Neural progenitor cell (in vitro differentiated cells): ENCODE measurements at regions not wholly inside any gene's neighbourhood (a gene's known extent, or its start where the extent isn't known, plus 50 kb on each side); places are given as distances from the start of the nearest gene placed in this dataset.

ENCODE experiments used
- DNase-seq: peaks from one replicate; pipeline ENCODE4 v3.0.0-alpha.2; 2016; ENCODE audit warnings: low spot score
- H2AFZ ChIP-seq: fragments of 200-600 bp; sonication (generic); replicated peaks from 2 replicates; pipeline ENCODE4 v1.6.1; 2016; ENCODE audit warnings: antibody characterized with exemption
- H3F3A ChIP-seq: fragments of 200-600 bp; sonication (generic); 2 replicates; pipeline ENCODE4 v1.6.1; 2016; ENCODE audit warnings: antibody characterized with exemption, low read depth
- H3K27ac ChIP-seq: fragments of 200-600 bp; sonication (generic); 2 replicates; pipeline ENCODE4 v1.5.1; 2016; ENCODE audit warnings: mild to moderate bottlenecking
- H3K27me3 ChIP-seq: fragments of 200-600 bp; sonication (generic); 2 replicates; pipeline ENCODE4 v1.6.1; 2016; ENCODE audit warnings: mild to moderate bottlenecking, moderate library complexity
- H3K36me3 ChIP-seq: fragments of 200-600 bp; sonication (generic); 2 replicates; pipeline ENCODE4 v1.5.1; 2016
- H3K4me1 ChIP-seq: fragments of 200-600 bp; sonication (generic); 2 replicates; pipeline ENCODE4 v1.6.1; 2016; ENCODE audit warnings: mixed run types
- H3K4me2 ChIP-seq: fragments of 200-600 bp; sonication (generic); 2 replicates; pipeline ENCODE4 v1.6.1; 2016
- H3K4me3 ChIP-seq: fragments of 200-600 bp; sonication (generic); 2 replicates; pipeline ENCODE4 v1.5.1; 2016
- H3K79me2 ChIP-seq: fragments of 200-600 bp; sonication (generic); 2 replicates; pipeline ENCODE4 v1.6.1; 2016; ENCODE audit warnings: low read depth
- H3K9ac ChIP-seq: fragments of 200-600 bp; sonication (generic); 2 replicates; pipeline ENCODE4 v1.6.1; 2016
- H3K9me3 ChIP-seq: fragments of 200-600 bp; sonication (generic); 2 replicates; pipeline ENCODE4 v1.5.1; 2016; ENCODE audit warnings: low read depth
- H4K20me1 ChIP-seq: fragments of 200-600 bp; sonication (generic); 2 replicates; pipeline ENCODE4 v1.6.1; 2016; ENCODE audit warnings: low read depth
- H3K27ac Mint-ChIP-seq: 3 replicates; pipeline ENCODE4 v1.8.0; 2021; ENCODE audit warnings: mixed read lengths
- H3K27me3 Mint-ChIP-seq: 2 replicates; pipeline ENCODE4 v1.8.0; 2022; ENCODE audit warnings: low read depth, mild to moderate bottlenecking, inconsistent platforms, moderate library complexity, mixed read lengths; ENCODE audit not compliant: insufficient read depth
- H3K36me3 Mint-ChIP-seq: 3 replicates; pipeline ENCODE4 v1.8.0; 2021; ENCODE audit warnings: mixed read lengths
- H3K4me1 Mint-ChIP-seq: 3 replicates; pipeline ENCODE4 v1.8.0; 2021; ENCODE audit warnings: mixed read lengths
- H3K4me3 Mint-ChIP-seq: 3 replicates; pipeline ENCODE4 v1.8.0; 2021; ENCODE audit warnings: mild to moderate bottlenecking, moderate library complexity, mixed read lengths
- H3K9me3 Mint-ChIP-seq: 3 replicates; pipeline ENCODE4 v1.8.0; 2020; ENCODE audit warnings: mixed read lengths
- EZH2 ChIP-seq: fragments of 200-600 bp; sonication (generic); IDR thresholded peaks from 2 replicates; pipeline ENCODE4 v1.6.1; 2017; ENCODE audit warnings: antibody characterized with exemption, mild to moderate bottlenecking, moderate library complexity
- EZH2phosphoT487 ChIP-seq: fragments of 200-600 bp; sonication (generic); IDR thresholded peaks from 2 replicates; pipeline ENCODE4 v1.6.1; 2017; ENCODE audit warnings: antibody characterized with exemption
- TF ChIP-seq, protein P1 (sequence below): fragments of 200-600 bp; sonication (generic); IDR thresholded peaks from 2 replicates; pipeline ENCODE4 v1.5.1; 2017; ENCODE audit warnings: antibody characterized with exemption, mild to moderate bottlenecking

DNA sequence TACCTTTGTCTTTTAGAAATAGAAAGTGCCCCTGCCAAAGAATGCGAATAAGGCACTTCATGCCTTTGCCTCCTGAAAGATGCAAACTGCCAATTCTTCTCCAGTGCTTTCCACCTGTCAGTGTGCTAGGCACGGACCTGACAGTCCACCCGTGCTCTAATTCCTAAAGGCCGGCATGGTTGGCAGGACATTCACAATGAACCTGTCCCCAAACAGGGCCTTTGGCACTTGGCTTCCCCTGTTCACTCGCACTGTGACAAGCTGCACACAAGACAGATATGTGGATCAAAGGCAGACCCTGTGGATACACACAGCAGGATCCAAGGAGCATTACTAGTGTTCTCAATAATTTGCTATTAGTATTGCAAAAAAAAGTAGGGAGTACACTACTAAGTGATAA, 505.7 kb upstream of the AGTR1 start:
- no peak for TF ChIP-seq EZH2phosphoT487
- TF ChIP-seq, protein P1, sequence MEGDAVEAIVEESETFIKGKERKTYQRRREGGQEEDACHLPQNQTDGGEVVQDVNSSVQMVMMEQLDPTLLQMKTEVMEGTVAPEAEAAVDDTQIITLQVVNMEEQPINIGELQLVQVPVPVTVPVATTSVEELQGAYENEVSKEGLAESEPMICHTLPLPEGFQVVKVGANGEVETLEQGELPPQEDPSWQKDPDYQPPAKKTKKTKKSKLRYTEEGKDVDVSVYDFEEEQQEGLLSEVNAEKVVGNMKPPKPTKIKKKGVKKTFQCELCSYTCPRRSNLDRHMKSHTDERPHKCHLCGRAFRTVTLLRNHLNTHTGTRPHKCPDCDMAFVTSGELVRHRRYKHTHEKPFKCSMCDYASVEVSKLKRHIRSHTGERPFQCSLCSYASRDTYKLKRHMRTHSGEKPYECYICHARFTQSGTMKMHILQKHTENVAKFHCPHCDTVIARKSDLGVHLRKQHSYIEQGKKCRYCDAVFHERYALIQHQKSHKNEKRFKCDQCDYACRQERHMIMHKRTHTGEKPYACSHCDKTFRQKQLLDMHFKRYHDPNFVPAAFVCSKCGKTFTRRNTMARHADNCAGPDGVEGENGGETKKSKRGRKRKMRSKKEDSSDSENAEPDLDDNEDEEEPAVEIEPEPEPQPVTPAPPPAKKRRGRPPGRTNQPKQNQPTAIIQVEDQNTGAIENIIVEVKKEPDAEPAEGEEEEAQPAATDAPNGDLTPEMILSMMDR: no peak
- TF ChIP-seq EZH2: no peak
- Histone ChIP-seq H3K4me3 (no peak overlapping the region), H3K36me3 (no peaks in the 10 kb centered on the region), H3K4me1 (peaks cover 4% of the 10 kb centered on the region), H3K79me2 (no peaks in the 10 kb centered on the region), H2AFZ (no peak overlapping the region), H3K4me2 (no peak overlapping the region), H4K20me1 (no peaks in the 10 kb centered on the region), H3F3A (no peaks in the 10 kb centered on the region), H3K27ac (no peak overlapping the region), H3K9ac (no peak overlapping the region), H3K9me3 (no peaks in the 10 kb centered on the region), H3K27me3 (no peaks in the 10 kb centered on the region)
- H3K4me3 Mint-ChIP-seq: peak overlapping the region; percentile 64
- peaks cover 8% of the 10 kb centered on the region for H3K9me3 Mint-ChIP-seq
- no peak for DNase-seq
- H3K36me3 Mint-ChIP-seq: peaks cover 5% of the 10 kb centered on the region
- H3K4me1 Mint-ChIP-seq: peaks cover 50% of the 10 kb centered on the region
- peak overlapping the region; percentile 94 for H3K27ac Mint-ChIP-seq
- no peaks in the 10 kb centered on the region for H3K27me3 Mint-ChIP-seq

GRCh38 chr3:148197061-148197460, 500.6 kb upstream of the AGTR1 start:
- no peak overlapping the region for H2AFZ ChIP-seq
- H3F3A ChIP-seq: no peaks in the 10 kb centered on the region
- no peak overlapping the region for H3K4me2 ChIP-seq
- no peak overlapping the region for H3K9ac ChIP-seq
- H3K36me3 ChIP-seq: no peaks in the 10 kb centered on the region
- TF ChIP-seq, protein P1: no peak
- TF ChIP-seq EZH2 (no peak), EZH2phosphoT487 (no peak)
- Mint-ChIP-seq H3K9me3 (peaks cover 13% of the 10 kb centered on the region), H3K27me3 (peaks cover 2% of the 10 kb centered on the region), H3K4me1 (peaks cover 19% of the 10 kb centered on the region), H3K36me3 (peaks cover 5% of the 10 kb centered on the region), H3K4me3 (no peak overlapping the region), H3K27ac (no peak overlapping the region)
- no peaks in the 10 kb centered on the region for H4K20me1 ChIP-seq
- no peaks in the 10 kb centered on the region for H3K9me3 ChIP-seq
- no peak overlapping the region for H3K4me3 ChIP-seq
- H3K27ac ChIP-seq: no peak overlapping the region
- H3K79me2 ChIP-seq: no peaks in the 10 kb centered on the region
- no peaks in the 10 kb centered on the region for H3K27me3 ChIP-seq
- no peaks in the 10 kb centered on the region for H3K4me1 ChIP-seq
- no peak for DNase-seq

DNA sequence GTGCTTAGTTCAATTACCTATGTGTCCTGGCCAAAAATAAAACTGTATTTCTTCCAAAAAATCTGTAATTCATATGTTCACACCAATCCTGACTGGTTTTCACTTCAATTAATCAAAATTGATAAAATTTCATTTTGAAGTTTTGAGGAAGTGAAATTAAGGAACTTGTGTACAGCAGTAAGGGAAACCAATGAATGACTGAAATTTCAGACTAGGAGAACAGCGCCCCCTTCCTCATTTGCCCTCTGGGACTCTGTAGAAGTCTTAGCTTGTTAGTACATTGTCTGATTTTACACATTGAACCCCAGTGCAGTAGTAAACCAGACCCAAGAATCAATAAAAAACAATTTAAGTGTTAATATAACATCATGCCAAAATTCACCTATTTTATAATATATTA, 495.3 kb upstream of the AGTR1 start:
- Histone ChIP-seq H3K9ac (no peak overlapping the region), H3K4me1 (peaks cover 6% of the 10 kb centered on the region), H4K20me1 (no peaks in the 10 kb centered on the region), H3K4me2 (no peak overlapping the region), H2AFZ (no peak overlapping the region), H3K79me2 (no peaks in the 10 kb centered on the region), H3F3A (no peaks in the 10 kb centered on the region), H3K36me3 (no peaks in the 10 kb centered on the region), H3K27ac (no peak overlapping the region), H3K27me3 (no peaks in the 10 kb centered on the region), H3K9me3 (no peaks in the 10 kb centered on the region), H3K4me3 (no peak overlapping the region)
- DNase-seq: peak; percentile 45
- no peaks in the 10 kb centered on the region for H3K36me3 Mint-ChIP-seq
- no peak overlapping the region for H3K27ac Mint-ChIP-seq
- H3K27me3 Mint-ChIP-seq: peaks cover 2% of the 10 kb centered on the region
- no peak overlapping the region for H3K4me3 Mint-ChIP-seq
- peaks cover 33% of the 10 kb centered on the region for H3K4me1 Mint-ChIP-seq
- peaks cover 5% of the 10 kb centered on the region for H3K9me3 Mint-ChIP-seq
- TF ChIP-seq EZH2 (no peak), EZH2phosphoT487 (no peak)
- TF ChIP-seq, protein P1: peak; percentile 66
